Esophagus mucosa (tissue), 1 donor: ENCODE measurements at regions not wholly inside any gene's neighbourhood (a gene's known extent, or its start where the extent isn't known, plus 50 kb on each side); places are given as distances from the start of the nearest gene placed in this dataset.
A peak's percentile ranks its signal among the peaks of the same experiment; 100 is the strongest.
"Not testable (repeated sequence)": the region's sequence is repeated elsewhere in the genome, so short reads cannot be mapped to it uniquely, and the experiment has no call there.

Experiments
- ATAC-seq: fragments of 200-7000 bp; cut with Tn5 transposase; one replicate; pipeline ENCODE4 v1.9.1; 2020
- donor health status: DM: yes; HTN: yes; CAD: no.

GRCh38 chr5:164312801-164313200 lies 807.4 kb downstream of the MAT2B start:
- no peak for ATAC-seq

- no peak for ATAC-seq
These were observed 812.3 kb downstream of the MAT2B start for GRCh38 chr5:164317676-164318075.

GRCh38 chr5:164319161-164319560 lies 813.7 kb downstream of the MAT2B start:
- no peak for ATAC-seq

GRCh38 chr5:164324239-164324638 lies 818.8 kb downstream of the MAT2B start:
- no peak for ATAC-seq

- no peak for ATAC-seq
These were observed 820.8 kb downstream of the MAT2B start for GRCh38 chr5:164326219-164326618.

- not testable (repeated sequence) for ATAC-seq
These were observed 821.7 kb downstream of the MAT2B start for GRCh38 chr5:164327166-164327565.

- no peak for ATAC-seq
These were observed 827.2 kb downstream of the MAT2B start for GRCh38 chr5:164332349-164333196.

- peak; percentile 68 for ATAC-seq
These were observed 830.4 kb downstream of the MAT2B start for GRCh38 chr5:164335837-164336236.

- ATAC-seq = no peak
These were observed 830.9 kb downstream of the MAT2B start for GRCh38 chr5:164336276-164336675.

GRCh38 chr5:164336906-164337305 lies 831.5 kb downstream of the MAT2B start:
- ATAC-seq = no peak

GRCh38 chr5:164341056-164341619 lies 835.7 kb downstream of the MAT2B start:
- no peak for ATAC-seq

GRCh38 chr5:164345173-164345849 lies 839.9 kb downstream of the MAT2B start:
- ATAC-seq = no peak

- ATAC-seq = no peak
These were observed 840.4 kb downstream of the MAT2B start for GRCh38 chr5:164345853-164346252.

GRCh38 chr5:164346785-164347630 lies 841.6 kb downstream of the MAT2B start:
- no peak for ATAC-seq

- ATAC-seq = no peak
These were observed 844.8 kb downstream of the MAT2B start for GRCh38 chr5:164350236-164350635.

- ATAC-seq = no peak
These were observed 845.9 kb downstream of the MAT2B start for GRCh38 chr5:164351245-164351834.

- ATAC-seq = no peak
These were observed 847.3 kb downstream of the MAT2B start for GRCh38 chr5:164352695-164353094.

- ATAC-seq = no peak
These were observed 847.7 kb downstream of the MAT2B start for GRCh38 chr5:164353155-164353554.

- ATAC-seq = no peak
These were observed 848.8 kb downstream of the MAT2B start for GRCh38 chr5:164354139-164354751.

- ATAC-seq = no peak
These were observed 849.9 kb downstream of the MAT2B start for GRCh38 chr5:164355267-164355830.

GRCh38 chr5:164356790-164357189 lies 851.4 kb downstream of the MAT2B start:
- ATAC-seq = no peak
